GM12892 (cell line): ENCODE measurements at regions not wholly inside any gene's neighbourhood (a gene's known extent, or its start where the extent isn't known, plus 50 kb on each side); places are given as distances from the start of the nearest gene placed in this dataset.

Experiments
- POLR2A ChIP-seq: IDR thresholded peaks from 2 replicates; pipeline ENCODE4 v1.6.1; 2011; ENCODE audit warnings: low read depth, low read length, control low read depth
- POLR2AphosphoS5 ChIP-seq: IDR thresholded peaks from 2 replicates; pipeline ENCODE4 v1.6.1; 2011; ENCODE audit warnings: low read depth, low read length, control low read depth
- TAF1 ChIP-seq: IDR thresholded peaks from 2 replicates; pipeline ENCODE4 v1.6.1; 2011; ENCODE audit warnings: low read depth, mild to moderate bottlenecking, control low read depth, low read length, borderline replicate concordance

DNA sequence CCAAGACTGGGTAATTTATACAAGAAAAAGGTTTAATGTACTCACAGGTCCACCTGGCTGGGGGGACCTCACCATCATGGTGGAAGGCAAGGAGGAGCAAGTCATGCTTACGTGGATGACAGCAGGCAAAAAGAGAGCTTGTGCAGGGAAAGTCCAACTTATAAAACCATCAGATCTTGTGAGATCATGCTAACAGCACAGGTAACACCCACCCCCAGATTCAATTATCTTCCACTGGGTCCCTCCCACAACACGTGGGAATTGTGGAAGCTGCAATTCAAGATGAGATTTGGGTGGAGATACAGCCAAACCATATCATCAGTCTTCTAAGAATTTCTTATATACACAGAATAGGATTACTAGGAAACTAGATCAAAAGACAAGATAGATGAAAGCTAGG lies 555.6 kb downstream of the PRR16 start:
- no peak for TF ChIP-seq POLR2AphosphoS5
- TF ChIP-seq POLR2A: no peak
- no peak for TF ChIP-seq TAF1
